ENCODE measurements at regions not wholly inside any gene's neighbourhood (a gene's known extent, or its start where the extent isn't known, plus 50 kb on each side); places are given as distances from the start of the nearest gene placed in this dataset.

GRCh38 chr11:115787302-115787701 lies 283.1 kb upstream of the CADM1 start:
- H3K4me3 ChIP-seq (ENCODE audit: control insufficient read depth, low read depth, low read length): no peak overlapping the region
- DNase-seq (ENCODE audit: low read depth): no peak
- TF ChIP-seq CTCF (IDR thresholded peaks at IDR 0.05; ENCODE audit: control insufficient read depth, insufficient read depth, low read depth, low read length, missing control alignments): no peak

- H3K4me3 ChIP-seq (ENCODE audit: control insufficient read depth, low read depth, low read length): no peak overlapping the region
- TF ChIP-seq CTCF (IDR thresholded peaks at IDR 0.05; ENCODE audit: control insufficient read depth, insufficient read depth, low read depth, low read length, missing control alignments): no peak
- no peak for DNase-seq (ENCODE audit: low read depth)
Measured at GRCh38 chr11:115784796-115785521, 280.7 kb upstream of the CADM1 start.

- no peak for DNase-seq (ENCODE audit: low read depth)
- TF ChIP-seq CTCF (IDR thresholded peaks at IDR 0.05; ENCODE audit: control insufficient read depth, insufficient read depth, low read depth, low read length, missing control alignments): no peak
- no peak overlapping the region for H3K4me3 ChIP-seq (ENCODE audit: control insufficient read depth, low read depth, low read length)
Measured at GRCh38 chr11:115780646-115781362, 276.6 kb upstream of the CADM1 start.

GRCh38 chr11:115778928-115779650 lies 274.9 kb upstream of the CADM1 start:
- no peak for TF ChIP-seq CTCF (IDR thresholded peaks at IDR 0.05; ENCODE audit: control insufficient read depth, insufficient read depth, low read depth, low read length, missing control alignments)
- H3K4me3 ChIP-seq (ENCODE audit: control insufficient read depth, low read depth, low read length): no peak overlapping the region
- no peak for DNase-seq (ENCODE audit: low read depth)

GRCh38 chr11:115776916-115777315 lies 272.7 kb upstream of the CADM1 start:
- H3K4me3 ChIP-seq (ENCODE audit: control insufficient read depth, low read depth, low read length): no peak overlapping the region
- DNase-seq (ENCODE audit: low read depth): no peak
- TF ChIP-seq CTCF (IDR thresholded peaks at IDR 0.05; ENCODE audit: control insufficient read depth, insufficient read depth, low read depth, low read length, missing control alignments): no peak

GRCh38 chr11:115775846-115776245 lies 271.6 kb upstream of the CADM1 start:
- TF ChIP-seq CTCF (IDR thresholded peaks at IDR 0.05; ENCODE audit: control insufficient read depth, insufficient read depth, low read depth, low read length, missing control alignments): no peak
- no peak overlapping the region for H3K4me3 ChIP-seq (ENCODE audit: control insufficient read depth, low read depth, low read length)
- no peak for DNase-seq (ENCODE audit: low read depth)

Measured in AG09309 (cell line).